H9 (cell line): ENCODE measurements at regions not wholly inside any gene's neighbourhood (a gene's known extent, or its start where the extent isn't known, plus 50 kb on each side); places are given as distances from the start of the nearest gene placed in this dataset.

Experiments
- DNase-seq: peaks from one replicate; pipeline ENCODE4 v3.0.0-alpha.2; 2017
- H2AFZ ChIP-seq: one replicate; pipeline ENCODE4 v1.6.1; 2013; ENCODE audit warnings: mild to moderate bottlenecking, low read length, control low read depth, moderate library complexity
- H2AK5ac ChIP-seq: 2 replicates; pipeline ENCODE4 v1.6.1; 2013; ENCODE audit warnings: low read length, control low read depth, mixed read lengths; ENCODE audit not compliant: insufficient read length
- H2BK120ac ChIP-seq: one replicate; pipeline ENCODE4 v1.6.1; 2013; ENCODE audit warnings: low read depth, mild to moderate bottlenecking, low read length, control low read depth, inconsistent platforms; ENCODE audit not compliant: poor library complexity, severe bottlenecking
- H2BK12ac ChIP-seq: 2 replicates; pipeline ENCODE4 v1.6.1; 2013; ENCODE audit warnings: low read length, control low read depth, mixed read lengths, low read depth; ENCODE audit not compliant: insufficient read length
- H2BK15ac ChIP-seq: 2 replicates; pipeline ENCODE4 v1.6.1; 2013; ENCODE audit warnings: low read depth, low read length, control low read depth
- H2BK20ac ChIP-seq: one replicate; pipeline ENCODE4 v1.6.1; 2013; ENCODE audit warnings: low read depth, mild to moderate bottlenecking, low read length, control low read depth, inconsistent platforms; ENCODE audit not compliant: poor library complexity, severe bottlenecking
- H2BK5ac ChIP-seq: 2 replicates; pipeline ENCODE4 v1.6.1; 2013; ENCODE audit warnings: low read length, control low read depth, mixed read lengths; ENCODE audit not compliant: insufficient read length
- H3K14ac ChIP-seq: 2 replicates; pipeline ENCODE4 v1.6.1; 2013; ENCODE audit warnings: low read length, control low read depth; ENCODE audit not compliant: insufficient read depth
- H3K18ac ChIP-seq: 2 replicates; pipeline ENCODE4 v1.6.1; 2013; ENCODE audit warnings: low read depth, mild to moderate bottlenecking, mixed read lengths, low read length, control low read depth; ENCODE audit not compliant: insufficient read length
- H3K23ac ChIP-seq: 2 replicates; pipeline ENCODE4 v1.6.1; 2013; ENCODE audit warnings: low read length, control low read depth, mixed read lengths, low read depth; ENCODE audit not compliant: insufficient read length
- H3K23me2 ChIP-seq: 2 replicates; pipeline ENCODE4 v1.6.1; 2013; ENCODE audit warnings: low read depth, mild to moderate bottlenecking, mixed read lengths, low read length, control low read depth; ENCODE audit not compliant: insufficient read length, poor library complexity, severe bottlenecking
- H3K27ac ChIP-seq: 2 replicates; pipeline ENCODE4 v1.5.1; 2013; ENCODE audit warnings: low read length, control low read depth, mixed read lengths, low read depth; ENCODE audit not compliant: insufficient read length
- H3K27me3 ChIP-seq: 2 replicates; pipeline ENCODE4 v1.6.1; 2013; ENCODE audit warnings: low read length, control low read depth, inconsistent platforms; ENCODE audit not compliant: insufficient read depth
- H3K4ac ChIP-seq: 2 replicates; pipeline ENCODE4 v1.6.1; 2013; ENCODE audit warnings: low read depth, mild to moderate bottlenecking, control low read depth, inconsistent platforms, low read length, moderate library complexity
- H3K4me1 ChIP-seq: 2 replicates; pipeline ENCODE4 v1.6.1; 2013; ENCODE audit warnings: low read length, control low read depth, inconsistent platforms; ENCODE audit not compliant: insufficient read depth
- H3K4me2 ChIP-seq: 2 replicates; pipeline ENCODE4 v1.6.1; 2013; ENCODE audit warnings: low read length, control low read depth, mixed read lengths; ENCODE audit not compliant: insufficient read length, insufficient read depth
- H3K56ac ChIP-seq: 2 replicates; pipeline ENCODE4 v1.6.1; 2013; ENCODE audit warnings: low read depth, mild to moderate bottlenecking, mixed read lengths, low read length, control low read depth; ENCODE audit not compliant: insufficient read length
- H3K79me1 ChIP-seq: 2 replicates; pipeline ENCODE4 v1.6.1; 2013; ENCODE audit warnings: low read depth, mild to moderate bottlenecking, moderate library complexity, low read length, control low read depth, inconsistent platforms; ENCODE audit not compliant: insufficient read depth, poor library complexity, severe bottlenecking
- H3K79me2 ChIP-seq: 2 replicates; pipeline ENCODE4 v1.6.1; 2013; ENCODE audit warnings: low read length, control low read depth, inconsistent platforms; ENCODE audit not compliant: insufficient read depth
- H3K9ac ChIP-seq: 2 replicates; pipeline ENCODE4 v1.6.1; 2013; ENCODE audit warnings: low read length, control low read depth, mixed read lengths; ENCODE audit not compliant: insufficient read length; ENCODE audit errors: extremely low read depth
- H3K9me3 ChIP-seq: one replicate; pipeline ENCODE4 v1.6.1; 2013; ENCODE audit warnings: low read depth, low read length, inconsistent platforms; ENCODE audit not compliant: control insufficient read depth
- H3T11ph ChIP-seq: one replicate; pipeline ENCODE4 v1.6.1; 2013; ENCODE audit warnings: mild to moderate bottlenecking, low read length, control low read depth, inconsistent platforms
- H4K20me1 ChIP-seq: one replicate; pipeline ENCODE4 v1.6.1; 2013; ENCODE audit not compliant: control insufficient read depth, insufficient read length, insufficient read depth
- H4K5ac ChIP-seq: 2 replicates; pipeline ENCODE4 v1.6.1; 2013; ENCODE audit warnings: low read depth, mild to moderate bottlenecking, mixed read lengths, low read length, control low read depth; ENCODE audit not compliant: insufficient read length
- H4K8ac ChIP-seq: replicated peaks from 2 replicates; pipeline ENCODE4 v1.6.1; 2013; ENCODE audit warnings: low read length, control low read depth, mixed read lengths, low read depth; ENCODE audit not compliant: insufficient read length
- H4K91ac ChIP-seq: 2 replicates; pipeline ENCODE4 v1.6.1; 2013; ENCODE audit warnings: low read depth, mild to moderate bottlenecking, moderate library complexity, mixed read lengths, low read length, control low read depth; ENCODE audit not compliant: insufficient read length
- H3K27ac Mint-ChIP-seq, 3 experiments: 2 replicates in 2 of 3; 3 replicates in 1 of 3; pipeline ENCODE4 v1.8.0; 2020 to 2021; ENCODE audit warnings: mixed read lengths in 3 of 3, mild to moderate bottlenecking in 1 of 3, moderate library complexity in 1 of 3
- H3K27me3 Mint-ChIP-seq: 2 replicates; pipeline ENCODE4 v1.8.0; 2021; ENCODE audit warnings: low read depth, mild to moderate bottlenecking, moderate library complexity, mixed read lengths
- H3K36me3 Mint-ChIP-seq, 3 experiments: 2 replicates in 2 of 3; 3 replicates in 1 of 3; pipeline ENCODE4 v1.8.0; 2020 to 2021; ENCODE audit warnings: low read depth in 3 of 3, mixed read lengths in 3 of 3; ENCODE audit not compliant: insufficient read depth in 1 of 3
- H3K4me1 Mint-ChIP-seq, 2 experiments: 2 replicates each; pipeline ENCODE4 v1.8.0; 2020; ENCODE audit warnings: mixed read lengths in 2 of 2
- H3K4me3 Mint-ChIP-seq, 2 experiments: 2 replicates in 1 of 2; 3 replicates in 1 of 2; pipeline ENCODE4 v1.8.0; 2020 to 2021; ENCODE audit warnings: mild to moderate bottlenecking in 2 of 2, mixed read lengths in 2 of 2, moderate library complexity in 1 of 2
- H3K9me3 Mint-ChIP-seq, 2 experiments: 2 replicates in 1 of 2; 3 replicates in 1 of 2; pipeline ENCODE4 v1.8.0; 2020; ENCODE audit warnings: mild to moderate bottlenecking in 2 of 2, mixed read lengths in 2 of 2, moderate library complexity in 1 of 2
- WGBS: extraction: QIAGEN DNeasy Blood & Tissue Kit; methylation state at CpG from one replicate; pipeline ENCODE4 v1.1.7; 2013; ENCODE audit warnings: missing lambda C conversion rate, low lambda C conversion rate, mixed read lengths; ENCODE audit not compliant: insufficient read length; ENCODE audit errors: extremely low coverage; 5-methylcytosine and 5-hydroxymethylcytosine counted together
- TF ChIP-seq, protein P1 (sequence below): fragments of 200-600 bp; sonication (generic); conservative IDR thresholded peaks from 3 replicates; pipeline ENCODE4 v1.8.0; 2021; ENCODE audit warnings: antibody characterized with exemption, mild to moderate bottlenecking

DNA sequence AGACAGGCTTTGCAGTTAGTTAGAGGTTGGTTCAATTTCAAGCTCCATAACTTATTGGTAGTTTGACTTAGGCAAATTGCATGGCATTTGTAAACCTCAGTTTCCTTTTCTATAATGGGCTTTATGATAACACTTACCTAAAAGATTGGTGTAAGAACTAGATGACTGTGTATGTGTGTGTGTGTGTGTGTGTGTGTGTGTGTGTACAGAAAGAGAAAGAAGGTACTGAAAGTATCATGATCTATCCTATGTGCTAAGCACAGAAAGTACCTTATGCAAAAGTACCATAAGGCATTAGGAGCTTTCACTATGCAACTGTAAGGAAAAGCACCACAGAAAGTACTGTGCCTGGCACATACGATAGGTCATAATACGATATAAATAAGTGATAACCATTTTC is 304.3 kb upstream of the KITLG start:
- Mint-ChIP-seq H3K9me3 (no peaks in the 10 kb centered on the region), H3K4me3 (no peak overlapping the region), H3K27me3 (no peaks in the 10 kb centered on the region; the same call in 1 of the 2 replicates), H3K36me3 (no peaks in the 10 kb centered on the region), H3K27ac (no peak overlapping the region), H3K4me1 (no peaks in the 10 kb centered on the region)
- Histone ChIP-seq H2AFZ (no peak overlapping the region), H3K4me1 (no peaks in the 10 kb centered on the region), H2BK20ac (no peak overlapping the region), H3K23me2 (no peaks in the 10 kb centered on the region), H3T11ph (no peak overlapping the region), H3K4me2 (no peak overlapping the region), H3K4ac (no peak overlapping the region), H3K9me3 (no peaks in the 10 kb centered on the region), H3K56ac (no peak overlapping the region), H3K23ac (no peak overlapping the region), H3K79me2 (no peaks in the 10 kb centered on the region), H4K20me1 (no peaks in the 10 kb centered on the region), H4K8ac (no peak overlapping the region), H3K9ac (no peak overlapping the region), H2BK120ac (no peak overlapping the region), H3K79me1 (no peaks in the 10 kb centered on the region), H2BK12ac (no peak overlapping the region), H3K27ac (no peak overlapping the region), H3K18ac (no peak overlapping the region), H4K91ac (no peak overlapping the region), H4K5ac (no peak overlapping the region), H3K27me3 (no peaks in the 10 kb centered on the region), H2BK15ac (no peak overlapping the region), H3K14ac (no peak overlapping the region), H2BK5ac (no peak overlapping the region), H2AK5ac (no peak overlapping the region)
- DNase-seq = no peak
- TF ChIP-seq, protein P1, sequence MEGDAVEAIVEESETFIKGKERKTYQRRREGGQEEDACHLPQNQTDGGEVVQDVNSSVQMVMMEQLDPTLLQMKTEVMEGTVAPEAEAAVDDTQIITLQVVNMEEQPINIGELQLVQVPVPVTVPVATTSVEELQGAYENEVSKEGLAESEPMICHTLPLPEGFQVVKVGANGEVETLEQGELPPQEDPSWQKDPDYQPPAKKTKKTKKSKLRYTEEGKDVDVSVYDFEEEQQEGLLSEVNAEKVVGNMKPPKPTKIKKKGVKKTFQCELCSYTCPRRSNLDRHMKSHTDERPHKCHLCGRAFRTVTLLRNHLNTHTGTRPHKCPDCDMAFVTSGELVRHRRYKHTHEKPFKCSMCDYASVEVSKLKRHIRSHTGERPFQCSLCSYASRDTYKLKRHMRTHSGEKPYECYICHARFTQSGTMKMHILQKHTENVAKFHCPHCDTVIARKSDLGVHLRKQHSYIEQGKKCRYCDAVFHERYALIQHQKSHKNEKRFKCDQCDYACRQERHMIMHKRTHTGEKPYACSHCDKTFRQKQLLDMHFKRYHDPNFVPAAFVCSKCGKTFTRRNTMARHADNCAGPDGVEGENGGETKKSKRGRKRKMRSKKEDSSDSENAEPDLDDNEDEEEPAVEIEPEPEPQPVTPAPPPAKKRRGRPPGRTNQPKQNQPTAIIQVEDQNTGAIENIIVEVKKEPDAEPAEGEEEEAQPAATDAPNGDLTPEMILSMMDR = no peak
- no CpG with 5 or more reads among the region's 2 CpGs for WGBS
